Osteoblast (primary cell): ENCODE measurements at regions not wholly inside any gene's neighbourhood (a gene's known extent, or its start where the extent isn't known, plus 50 kb on each side); places are given as distances from the start of the nearest gene placed in this dataset.
A peak's percentile ranks its signal among the peaks of the same experiment; 100 is the strongest.

Experiments used
- DNase-seq: peaks from one replicate; pipeline ENCODE4 v3.0.0; 2011; ENCODE audit warnings: low spot score, mixed read lengths; ENCODE audit not compliant: insufficient read length; ENCODE audit errors: missing footprints
- H2AFZ ChIP-seq: 2 replicates; pipeline ENCODE4 v1.6.0; 2011; ENCODE audit warnings: mild to moderate bottlenecking, low read length
- H3K27ac ChIP-seq: 2 replicates; pipeline ENCODE4 v1.5.1; 2011; ENCODE audit warnings: mild to moderate bottlenecking, low read depth, low read length, moderate library complexity
- H3K27me3 ChIP-seq: 2 replicates; pipeline ENCODE4 v1.6.0; 2012; ENCODE audit warnings: mild to moderate bottlenecking, control low read depth, inconsistent platforms, low read length, moderate library complexity; ENCODE audit not compliant: insufficient read depth
- H3K36me3 ChIP-seq: 2 replicates; pipeline ENCODE4 v1.5.1; 2011; ENCODE audit warnings: mild to moderate bottlenecking, low read length, control low read depth, moderate library complexity; ENCODE audit not compliant: insufficient read depth
- H3K4me1 ChIP-seq: 2 replicates; pipeline ENCODE4 v1.5.1; 2011; ENCODE audit warnings: mild to moderate bottlenecking, low read length, control low read depth, moderate library complexity; ENCODE audit not compliant: insufficient read depth
- H3K4me2 ChIP-seq: 2 replicates; pipeline ENCODE4 v1.6.0; 2011; ENCODE audit warnings: mild to moderate bottlenecking, low read length; ENCODE audit not compliant: insufficient read depth
- H3K4me3 ChIP-seq: fragments of 200-600 bp; sonication (generic); 3 replicates; pipeline ENCODE4 v1.5.1; 2012; ENCODE audit warnings: mild to moderate bottlenecking, low read length, inconsistent platforms; ENCODE audit not compliant: insufficient read depth
- H3K79me2 ChIP-seq: 2 replicates; pipeline ENCODE4 v1.6.0; 2012; ENCODE audit warnings: mild to moderate bottlenecking, low read length, control low read depth, inconsistent platforms; ENCODE audit not compliant: insufficient read depth
- H3K9me3 ChIP-seq: 2 replicates; pipeline ENCODE4 v1.5.1; 2011; ENCODE audit warnings: low read depth, low read length, control low read depth
- H4K20me1 ChIP-seq: 2 replicates; pipeline ENCODE4 v1.6.0; 2012; ENCODE audit warnings: mild to moderate bottlenecking, low read length, control low read depth; ENCODE audit not compliant: insufficient read depth
- TF ChIP-seq, protein P1 (sequence below): IDR thresholded peaks from 2 replicates; pipeline ENCODE4 v1.5.1; 2011; ENCODE audit warnings: mild to moderate bottlenecking, low read depth, low read length, moderate library complexity; ENCODE audit errors: extremely low read depth

- H3K4me1 ChIP-seq, result peaks cover 21% of the 10 kb centered on the region
- no peaks in the 10 kb centered on the region for H3K36me3 ChIP-seq
- no peaks in the 10 kb centered on the region for H3K27me3 ChIP-seq
- TF ChIP-seq, protein P1, sequence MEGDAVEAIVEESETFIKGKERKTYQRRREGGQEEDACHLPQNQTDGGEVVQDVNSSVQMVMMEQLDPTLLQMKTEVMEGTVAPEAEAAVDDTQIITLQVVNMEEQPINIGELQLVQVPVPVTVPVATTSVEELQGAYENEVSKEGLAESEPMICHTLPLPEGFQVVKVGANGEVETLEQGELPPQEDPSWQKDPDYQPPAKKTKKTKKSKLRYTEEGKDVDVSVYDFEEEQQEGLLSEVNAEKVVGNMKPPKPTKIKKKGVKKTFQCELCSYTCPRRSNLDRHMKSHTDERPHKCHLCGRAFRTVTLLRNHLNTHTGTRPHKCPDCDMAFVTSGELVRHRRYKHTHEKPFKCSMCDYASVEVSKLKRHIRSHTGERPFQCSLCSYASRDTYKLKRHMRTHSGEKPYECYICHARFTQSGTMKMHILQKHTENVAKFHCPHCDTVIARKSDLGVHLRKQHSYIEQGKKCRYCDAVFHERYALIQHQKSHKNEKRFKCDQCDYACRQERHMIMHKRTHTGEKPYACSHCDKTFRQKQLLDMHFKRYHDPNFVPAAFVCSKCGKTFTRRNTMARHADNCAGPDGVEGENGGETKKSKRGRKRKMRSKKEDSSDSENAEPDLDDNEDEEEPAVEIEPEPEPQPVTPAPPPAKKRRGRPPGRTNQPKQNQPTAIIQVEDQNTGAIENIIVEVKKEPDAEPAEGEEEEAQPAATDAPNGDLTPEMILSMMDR, result no peak
- H3K9me3 ChIP-seq, result no peaks in the 10 kb centered on the region
- no peak for DNase-seq
- no peak overlapping the region for H3K4me2 ChIP-seq
- H2AFZ ChIP-seq, result no peak overlapping the region
- no peaks in the 10 kb centered on the region for H3K79me2 ChIP-seq
- no peak overlapping the region for H3K27ac ChIP-seq
- H4K20me1 ChIP-seq, result no peaks in the 10 kb centered on the region
- H3K4me3 ChIP-seq, result no peak overlapping the region
These were observed 305.6 kb downstream of the RPAP3 start for GRCh38 chr12:47400266-47400665.

DNA sequence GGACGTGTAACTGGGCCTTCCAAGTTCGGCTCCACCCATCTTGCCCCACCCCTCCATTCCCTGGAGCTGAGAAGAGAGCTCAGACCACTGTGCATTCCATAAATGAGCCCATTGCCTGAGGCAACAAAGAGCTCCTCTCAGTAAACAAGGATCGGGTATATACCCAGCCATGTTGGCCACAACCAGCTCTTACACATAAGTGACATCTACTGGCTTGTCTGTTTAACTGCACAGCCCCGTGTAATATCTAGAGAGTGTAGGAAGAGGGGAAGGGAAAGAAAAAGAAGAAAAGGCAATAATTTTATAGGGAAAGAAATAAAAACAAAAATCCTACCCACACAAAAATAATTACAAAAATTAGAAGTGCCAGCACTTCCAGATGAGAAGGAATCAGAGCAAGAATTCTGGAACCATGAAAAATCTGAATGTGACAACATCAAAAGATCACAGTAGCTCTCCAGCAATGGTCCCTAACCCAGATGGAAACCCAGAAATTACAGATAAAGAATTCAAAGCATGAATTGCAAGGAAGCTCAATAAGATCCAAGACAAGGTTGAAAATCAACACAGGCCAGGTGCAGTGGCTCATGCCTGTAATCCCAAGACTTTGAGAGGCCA lies 308.1 kb downstream of the RPAP3 start:
- no peak overlapping the region for H3K27ac ChIP-seq
- peaks cover 39% of the 10 kb centered on the region for H3K4me1 ChIP-seq
- H3K9me3 ChIP-seq, result no peaks in the 10 kb centered on the region
- TF ChIP-seq, protein P1, result peak; percentile 77
- no peaks in the 10 kb centered on the region for H3K36me3 ChIP-seq
- H4K20me1 ChIP-seq, result no peaks in the 10 kb centered on the region
- no peaks in the 10 kb centered on the region for H3K27me3 ChIP-seq
- no peak overlapping the region for H3K4me3 ChIP-seq
- no peak for DNase-seq
- no peaks in the 10 kb centered on the region for H3K79me2 ChIP-seq
- no peak overlapping the region for H3K4me2 ChIP-seq
- no peak overlapping the region for H2AFZ ChIP-seq

- no peaks in the 10 kb centered on the region for H3K9me3 ChIP-seq
- H3K79me2 ChIP-seq, result no peaks in the 10 kb centered on the region
- no peak for DNase-seq
- no peak overlapping the region for H2AFZ ChIP-seq
- no peaks in the 10 kb centered on the region for H3K27me3 ChIP-seq
- no peak overlapping the region for H3K4me3 ChIP-seq
- peaks cover 40% of the 10 kb centered on the region for H3K4me1 ChIP-seq
- H3K4me2 ChIP-seq, result no peak overlapping the region
- TF ChIP-seq, protein P1, result no peak
- H3K36me3 ChIP-seq, result no peaks in the 10 kb centered on the region
- peak overlapping the region; percentile 38 for H3K27ac ChIP-seq
- no peaks in the 10 kb centered on the region for H4K20me1 ChIP-seq
These were observed 308.7 kb downstream of the RPAP3 start for GRCh38 chr12:47396902-47397663.

DNA sequence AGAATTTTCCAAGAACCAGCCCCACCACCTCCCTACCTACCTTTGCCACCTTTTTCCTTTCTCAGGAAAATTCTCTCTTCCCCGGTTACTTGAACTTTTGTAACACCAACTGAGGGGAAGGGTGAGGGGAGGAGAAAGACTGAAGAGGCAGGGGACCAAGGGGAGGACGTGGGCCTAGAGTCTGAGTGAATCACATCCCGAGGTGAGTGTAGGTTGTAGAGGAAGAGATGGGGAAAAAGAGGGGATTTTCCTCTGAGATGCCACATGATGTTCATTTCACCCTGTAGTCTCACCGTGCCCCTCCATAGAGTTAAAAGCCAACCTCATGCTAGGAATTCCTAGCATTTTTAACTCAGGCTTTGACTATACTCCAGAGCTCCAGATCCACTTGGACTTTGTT lies 311.8 kb downstream of the RPAP3 start:
- H3K4me2 ChIP-seq, result no peak overlapping the region
- no peaks in the 10 kb centered on the region for H3K9me3 ChIP-seq
- no peak for DNase-seq
- H3K4me1 ChIP-seq, result peaks cover 40% of the 10 kb centered on the region
- TF ChIP-seq, protein P1, result no peak
- H3K27ac ChIP-seq, result peak overlapping the region; percentile 14
- no peaks in the 10 kb centered on the region for H4K20me1 ChIP-seq
- H2AFZ ChIP-seq, result no peak overlapping the region
- no peaks in the 10 kb centered on the region for H3K36me3 ChIP-seq
- H3K79me2 ChIP-seq, result no peaks in the 10 kb centered on the region
- no peak overlapping the region for H3K4me3 ChIP-seq
- no peaks in the 10 kb centered on the region for H3K27me3 ChIP-seq
